ENCODE measurements at regions not wholly inside any gene's neighbourhood (a gene's known extent, or its start where the extent isn't known, plus 50 kb on each side); places are given as distances from the start of the nearest gene placed in this dataset.

DNA sequence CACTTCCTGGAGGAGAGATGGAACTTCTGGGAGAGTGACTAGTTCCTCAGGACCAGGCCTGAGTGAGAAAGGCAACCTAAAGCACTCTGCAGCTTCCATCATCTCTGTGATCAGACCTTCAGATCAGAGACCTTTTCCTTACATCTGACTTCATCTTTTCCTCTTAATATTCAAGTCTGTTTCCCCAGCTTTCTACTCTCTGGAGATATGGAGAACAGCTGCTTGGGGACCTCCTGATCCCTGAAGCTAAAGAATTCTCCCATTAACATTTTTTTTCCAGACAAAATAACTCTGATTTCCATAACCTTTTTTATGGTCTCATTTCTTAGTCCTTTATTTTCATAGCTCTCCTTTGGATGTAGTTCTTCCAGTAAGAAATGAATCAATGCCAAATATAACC lies 133.4 kb upstream of the FNDC3A start:
- no peak for TF ChIP-seq POLR2A (IDR thresholded peaks at IDR 0.05)
- no peak for TF ChIP-seq CTCF (IDR thresholded peaks at IDR 0.05)
- Histone ChIP-seq H3K9me3 (replicated peaks in 1 of 3) (no peaks in the 10 kb centered on the region), H3K27me3 (no peaks in the 10 kb centered on the region), H3K4me1 (replicated peaks in 1 of 2) (peaks cover 0 to 4% of the 10 kb centered on the region in 2 donors), H3K36me3 (replicated peaks in 1 of 2) (no peaks in the 10 kb centered on the region), H3K4me3 (no peak overlapping the region), H3K27ac (no peak overlapping the region)
- DNase-seq, result no peak
- intact Hi-C loops (cut with DNase I), result no loop called here

GRCh38 chr13:48843630-48844380 lies 131.9 kb upstream of the FNDC3A start:
- Histone ChIP-seq H3K4me1 (replicated peaks in 1 of 2) (peaks cover 0 to 4% of the 10 kb centered on the region in 2 donors), H3K27me3 (no peaks in the 10 kb centered on the region), H3K36me3 (replicated peaks in 1 of 2) (no peaks in the 10 kb centered on the region), H3K4me3 (no peak overlapping the region), H3K9me3 (replicated peaks in 1 of 3) (no peaks in the 10 kb centered on the region), H3K27ac (no peak overlapping the region)
- TF ChIP-seq POLR2A (IDR thresholded peaks at IDR 0.05) (no peak), CTCF (IDR thresholded peaks at IDR 0.05) (no peak)
- DNase-seq, result no peak
- 88 to 100% (median 96%) methylated on average over 3 of the region's 3 CpGs for WGBS, 4 donors
- intact Hi-C loops (cut with DNase I), result no loop called here

DNA sequence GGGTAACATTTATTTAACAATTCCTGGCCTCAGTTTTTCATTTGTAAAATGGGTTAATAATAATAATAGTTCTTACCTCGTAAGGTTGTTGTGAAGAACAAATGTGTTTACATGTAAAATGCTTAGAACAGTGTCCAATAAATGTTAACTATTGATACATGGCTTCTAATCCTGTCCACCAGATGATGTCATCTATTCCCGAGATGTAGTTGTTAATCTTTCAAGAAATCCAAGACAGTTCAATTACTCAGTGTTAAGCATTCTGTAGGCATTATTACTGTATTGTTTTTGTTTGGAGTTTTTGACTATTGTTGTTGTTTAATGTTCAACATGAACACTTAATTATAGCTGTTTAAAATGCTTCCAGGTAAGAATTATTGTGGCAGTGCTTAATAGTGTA lies 131.0 kb upstream of the FNDC3A start:
- TF ChIP-seq CTCF (IDR thresholded peaks at IDR 0.05), result no peak
- TF ChIP-seq POLR2A (IDR thresholded peaks at IDR 0.05), result no peak
- Histone ChIP-seq H3K36me3 (replicated peaks in 1 of 2) (no peaks in the 10 kb centered on the region), H3K4me1 (replicated peaks in 1 of 2) (peaks cover 0 to 4% of the 10 kb centered on the region in 2 donors), H3K27ac (no peak overlapping the region), H3K9me3 (replicated peaks in 1 of 3) (no peaks in the 10 kb centered on the region), H3K4me3 (no peak overlapping the region), H3K27me3 (no peaks in the 10 kb centered on the region)
- 86 to 95% (median 91%) methylated on average over 2 of the region's 2 CpGs for WGBS, 4 donors
- DNase-seq, result no peak
- intact Hi-C loops (cut with DNase I), result no loop called here

DNA sequence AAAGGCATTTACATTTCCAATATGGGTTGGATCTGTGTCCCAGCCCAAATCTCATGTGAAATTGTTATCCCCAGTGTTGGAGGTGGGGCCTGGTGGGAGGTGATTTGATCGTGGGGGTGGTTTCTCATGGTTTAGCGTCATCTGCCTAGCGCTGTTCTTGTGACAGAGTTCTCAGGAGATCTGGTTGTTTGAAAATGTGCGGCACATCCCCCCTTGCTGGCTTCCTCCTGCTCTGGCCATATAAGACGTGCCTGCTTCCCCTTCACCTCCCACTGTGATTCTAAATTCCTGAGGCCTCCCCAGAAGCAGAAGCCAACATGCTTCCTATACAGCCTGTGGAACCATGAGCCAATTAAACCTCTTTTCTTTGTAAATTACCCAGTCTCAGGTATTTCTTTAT lies 126.2 kb upstream of the FNDC3A start:
- H3K4me3 ChIP-seq, result no peak overlapping the region
- H3K36me3 ChIP-seq (replicated peaks in 1 of 2), result no peaks in the 10 kb centered on the region
- no peaks in the 10 kb centered on the region for H3K9me3 ChIP-seq (replicated peaks in 1 of 3)
- intact Hi-C loops (cut with DNase I), result no loop called here
- WGBS, 4 donors, result 74 to 87% (median 83%) methylated on average over 4 to 5 of the region's 5 CpGs
- TF ChIP-seq CTCF (IDR thresholded peaks at IDR 0.05), result no peak
- no peak for TF ChIP-seq POLR2A (IDR thresholded peaks at IDR 0.05)
- H3K4me1 ChIP-seq (replicated peaks in 1 of 2), result no peaks in the 10 kb centered on the region
- no peak for DNase-seq
- no peaks in the 10 kb centered on the region for H3K27me3 ChIP-seq
- no peak overlapping the region for H3K27ac ChIP-seq
